K562 (cell line): ENCODE measurements at regions not wholly inside any gene's neighbourhood (a gene's known extent, or its start where the extent isn't known, plus 50 kb on each side); places are given as distances from the start of the nearest gene placed in this dataset.

Experiments used
- ATAC-seq: fragments of 200-7000 bp; cut with Tn5 transposase; 3 replicates; pipeline ENCODE4 v1.9.1; 2020; ENCODE audit warnings: moderate library complexity
- BruUV-seq: library from RNA; stranded (reverse); fragments of 400-500 nt; replicated peaks from 2 replicates; lab custom pipeline; 2021; lab: Mats Ljungman, UMichigan
- CTCF ChIA-PET: fragments of 300-600 bp; formaldehyde crosslinking; extraction: SDS; loops from one replicate; lab custom pipeline; 2021; ENCODE audit warnings: low intra/inter-chr PET ratio; lab: Yijun Ruan, JAX
- POLR2A ChIA-PET: fragments of 300-600, 350-650 bp; sonication (Branson Sonifier 250); formaldehyde crosslinking; extraction: SDS; loops from one replicate; lab custom pipeline; 2021; ENCODE audit warnings: antibody characterized with exemption, inconsistent platforms; lab: Yijun Ruan, JAX
- DNase-seq, 4 experiments: peaks; one replicate each; pipeline versions ENCODE4 v3.0.0 to v3.0.0-alpha.2; 2011 to 2018; ENCODE audit warnings: low spot score in 3 of 4, mixed read lengths in 3 of 4; ENCODE audit errors: extremely low read depth in 1 of 4
- FAIRE-seq: peaks from 2 replicates; lab custom pipeline; 2011; peaks lifted over from hg19 to GRCh38; lab: Jason Lieb, UNC
- H2AFZ ChIP-seq: 2 replicates; pipeline ENCODE4 v1.6.0; 2011; ENCODE audit warnings: low read depth, low read length, control low read depth, inconsistent platforms
- H3K27ac ChIP-seq: fragments of 200-600 bp; 3 replicates; pipeline ENCODE4 v1.8.0; 2011; ENCODE audit warnings: low read depth, mild to moderate bottlenecking, control low read depth, inconsistent platforms, low read length, moderate library complexity, mixed read lengths; ENCODE audit errors: extremely low read depth
- H3K27me3 ChIP-seq, 2 experiments: fragments of 300-600 bp in 1 of 2; 2 replicates in 1 of 2; 3 replicates in 1 of 2; pipeline versions ENCODE4 v1.6.0 to v1.8.0; 2011; ENCODE audit warnings: inconsistent platforms in 2 of 2, low read length in 2 of 2, mild to moderate bottlenecking in 1 of 2, mixed read lengths in 1 of 2, moderate library complexity in 1 of 2; ENCODE audit not compliant: control insufficient read depth in 2 of 2, insufficient read depth in 2 of 2
- H3K36me3 ChIP-seq: fragments of 300-600 bp; 3 replicates; pipeline ENCODE4 v1.8.0; 2011; ENCODE audit warnings: mild to moderate bottlenecking, low read length, inconsistent platforms; ENCODE audit not compliant: control insufficient read depth, insufficient read depth
- H3K4me1 ChIP-seq, 2 experiments: fragments of 200-600 bp in 1 of 2; replicated peaks in 1 of 2; 2 replicates in 1 of 2; 3 replicates in 1 of 2; pipeline versions ENCODE4 v1.5.1 to v1.8.0; 2011; ENCODE audit warnings: inconsistent platforms in 2 of 2, low read length in 2 of 2, mild to moderate bottlenecking in 1 of 2, mixed read lengths in 1 of 2, moderate library complexity in 1 of 2; ENCODE audit not compliant: control insufficient read depth in 2 of 2, insufficient read depth in 2 of 2
- H3K4me2 ChIP-seq: 2 replicates; pipeline ENCODE4 v1.6.1; 2011; ENCODE audit warnings: low read length, control low read depth, inconsistent platforms, mixed read lengths; ENCODE audit not compliant: insufficient read depth
- H3K4me3 ChIP-seq: fragments of 200-600 bp; sonication (generic), shearing (Covaris generic); 2 replicates; pipeline ENCODE4 v1.5.1; 2016; ENCODE audit warnings: control low read depth, inconsistent platforms
- H3K79me2 ChIP-seq: fragments of 200-600 bp; 3 replicates; pipeline ENCODE4 v1.8.0; 2011; ENCODE audit warnings: low read length, inconsistent platforms; ENCODE audit not compliant: control insufficient read depth, insufficient read depth
- H3K9ac ChIP-seq, 2 experiments: 2 replicates each; pipeline versions ENCODE4 v1.6.0 to v1.6.1; 2011; ENCODE audit warnings: low read depth in 2 of 2, low read length in 2 of 2, control low read depth in 1 of 2, inconsistent platforms in 1 of 2, mild to moderate bottlenecking in 1 of 2, mixed read lengths in 1 of 2; ENCODE audit not compliant: insufficient read depth in 1 of 2
- H3K9me1 ChIP-seq: one replicate; pipeline ENCODE4 v1.6.0; 2011; ENCODE audit warnings: inconsistent platforms, mild to moderate bottlenecking, low read length, moderate library complexity; ENCODE audit not compliant: control insufficient read depth, insufficient read depth
- H3K9me3 ChIP-seq: replicated peaks from 2 replicates; pipeline ENCODE4 v1.5.1; 2011; ENCODE audit warnings: low read depth, low read length, inconsistent platforms; ENCODE audit not compliant: control insufficient read depth, insufficient read depth
- H4K20me1 ChIP-seq: replicated peaks from 2 replicates; pipeline ENCODE4 v1.6.1; 2011; ENCODE audit warnings: low read length, inconsistent platforms, mixed read lengths; ENCODE audit not compliant: control insufficient read depth, insufficient read depth
- ATF2 ChIP-seq: sonication (generic); formaldehyde crosslinking; IDR thresholded peaks from 2 replicates; pipeline ENCODE4 v1.8.1; 2022; ENCODE audit warnings: missing genetic modification reagents
- CREB5 ChIP-seq: fragments of 250-450 bp; sonication (Bioruptor Pico); IDR thresholded peaks from 2 replicates; pipeline ENCODE4 v1.5.0; 2020; ENCODE audit warnings: mild to moderate bottlenecking
- GATA2 ChIP-seq: sonication (generic); formaldehyde crosslinking; IDR thresholded peaks from 2 replicates; pipeline ENCODE4 v1.4.0; 2020; ENCODE audit warnings: mild to moderate bottlenecking, missing genetic modification reagents
- GTF2E2 ChIP-seq: fragments of 200-800 bp; sonication (Bioruptor generic); IDR thresholded peaks from 2 replicates; pipeline ENCODE4 v1.6.1; 2016; ENCODE audit warnings: missing genetic modification characterization, missing compliant biosample characterization
- KLF1 ChIP-seq: fragments of 450-650 bp; IDR thresholded peaks from 2 replicates; pipeline ENCODE4 v1.6.1; 2016; ENCODE audit warnings: missing genetic modification characterization, missing compliant biosample characterization
- MYC ChIP-seq, 2 experiments: fragments of 250-450 bp in 1 of 2; sonication (Bioruptor Pico) in 1 of 2; IDR thresholded peaks; 2 replicates each; pipeline versions ENCODE4 v1.5.1 to v1.6.1; 2012 to 2021; ENCODE audit warnings: low read depth in 2 of 2, borderline replicate concordance in 1 of 2, improper control_type of control experiment in 1 of 2, low read length in 1 of 2, mild to moderate bottlenecking in 1 of 2, moderate library complexity in 1 of 2
- NFATC3 ChIP-seq: fragments of 450-650 bp; IDR thresholded peaks from 2 replicates; pipeline ENCODE4 v1.6.1; 2017; ENCODE audit warnings: mild to moderate bottlenecking
- OTX1 ChIP-seq: fragments of 450-650 bp; formaldehyde crosslinking; IDR thresholded peaks from 2 replicates; pipeline ENCODE4 v1.4.0; 2022; ENCODE audit warnings: mild to moderate bottlenecking
- RBM15 ChIP-seq: fragments of 200-400 bp; formaldehyde crosslinking; IDR thresholded peaks from 2 replicates; pipeline ENCODE4 v1.6.1; 2018; ENCODE audit warnings: mild to moderate bottlenecking, low read length, moderate library complexity; ENCODE audit not compliant: insufficient read depth
- STAT5A ChIP-seq: IDR thresholded peaks from 2 replicates; pipeline ENCODE4 v1.6.1; 2012; ENCODE audit warnings: low read length, inconsistent platforms, borderline replicate concordance
- TAF9B ChIP-seq: fragments of 450-650 bp; IDR thresholded peaks from 2 replicates; pipeline ENCODE4 v1.6.1; 2018; ENCODE audit warnings: mild to moderate bottlenecking; ENCODE audit not compliant: partially characterized antibody
- ZBTB34 ChIP-seq: fragments of 250-450 bp; sonication (Bioruptor Pico); IDR thresholded peaks from 2 replicates; pipeline ENCODE4 v1.8.0; 2021; ENCODE audit warnings: mild to moderate bottlenecking, moderate library complexity
- ZFP91 ChIP-seq: sonication (generic); formaldehyde crosslinking; IDR thresholded peaks from 2 replicates; pipeline ENCODE4 v1.8.0; 2022; ENCODE audit warnings: mild to moderate bottlenecking, missing genetic modification reagents
- ZNF165 ChIP-seq: fragments of 250-450 bp; sonication (Bioruptor Pico); IDR thresholded peaks from 2 replicates; pipeline ENCODE4 v1.4.0; 2020; ENCODE audit warnings: borderline replicate concordance
- ZNF324 ChIP-seq: fragments of 250-450 bp; sonication (Bioruptor Pico); IDR thresholded peaks from 2 replicates; pipeline ENCODE4 v1.4.0; 2020; ENCODE audit warnings: mild to moderate bottlenecking
- WGBS: fragments of 100-300 bp; shearing (Covaris generic); methylation state at CpG from one replicate; pipeline ENCODE4 v1.1.6; 2016; ENCODE audit warnings: low coverage, mixed read lengths; ENCODE audit not compliant: insufficient coverage; ENCODE audit errors: missing lambda C conversion rate; 5-methylcytosine and 5-hydroxymethylcytosine counted together
- in situ Hi-C: fragments of 300-500 bp; cut with MboI; formaldehyde crosslinking; loops from 4 replicates; pipeline ENCODE4 v1.15.0; 2018; ENCODE audit warnings: inconsistent platforms, mixed read lengths
- intact Hi-C: fragments of 100-400 bp; cut with micrococcal nuclease; formaldehyde crosslinking; loops from 2 replicates; pipeline ENCODE4 v1.14.2; 2022

GRCh38 chr12:83343767-83344166 is 657.1 kb downstream of the TMTC2 start (continued):
- TF ChIP-seq ZBTB34 (CRISPR knock-in tag), result no peak
- TF ChIP-seq MYC (IDR thresholded peaks at IDR 0.05; ENCODE audit: low read depth, low read length), result no peak
- TF ChIP-seq MYC (CRISPR knock-in tag; IDR thresholded peaks at IDR 0.05; ENCODE audit: borderline replicate concordance, low read depth), result no peak
- TF ChIP-seq NFATC3, result no peak

- H3K9me1 ChIP-seq, result no peaks in the 10 kb centered on the region
- intact Hi-C loops (no loop called here), in situ Hi-C loops (no loop called here)
- no peaks in the 10 kb centered on the region for H3K36me3 ChIP-seq
- peak overlapping the region; percentile 31 for H3K27ac ChIP-seq
- DNase-seq (peak in 2 of 4 experiments; percentile 26 to 72), ATAC-seq (peak; percentile 82), FAIRE-seq (no peak)
- peak overlapping the region; percentile 74 for H2AFZ ChIP-seq
- no peak overlapping the region for H3K4me3 ChIP-seq
- no peaks in the 10 kb centered on the region for H3K27me3 ChIP-seq
- H3K9ac ChIP-seq, result no peak overlapping the region
- ChIA-PET CTCF (no interaction called here), POLR2A (interaction anchor here (1.0 kb wide), 1 partner anchor 12 kb away, joined by 3 read pairs; no protein-coding TSS in a partner anchor)
- H3K9me3 ChIP-seq, result no peaks in the 10 kb centered on the region
- BruUV-seq, result no TSS peak
- H3K4me2 ChIP-seq, result no peak overlapping the region; the same call in 1 of the 2 replicates
- peaks cover 3 to 9% of the 10 kb centered on the region in 2 experiments; a peak in 3 of 5 replicates for H3K4me1 ChIP-seq
- H3K79me2 ChIP-seq, result no peaks in the 10 kb centered on the region
- H4K20me1 ChIP-seq, result no peaks in the 10 kb centered on the region
- 0% methylated on average over 2 of the region's 2 CpGs for WGBS
- TF ChIP-seq ZNF165 (CRISPR knock-in tag), result no peak
- no peak for TF ChIP-seq GATA2 (CRISPR knock-in tag)
- no peak for TF ChIP-seq ZFP91
- no peak for TF ChIP-seq GTF2E2 (tag)
- no peak; the same call in 1 of the 2 replicates for TF ChIP-seq STAT5A
- TF ChIP-seq CREB5 (CRISPR knock-in tag), result no peak
- no peak for TF ChIP-seq TAF9B
- no peak for TF ChIP-seq RBM15
- TF ChIP-seq ATF2, result no peak
- no peak for TF ChIP-seq ZNF324 (CRISPR knock-in tag)
- TF ChIP-seq KLF1 (tag), result no peak
- no peak for TF ChIP-seq OTX1 (CRISPR knock-in tag)
Observed at GRCh38 chr12:83335748-83336147, 649.0 kb downstream of the TMTC2 start.
